GM18951 (cell line): ENCODE measurements at regions not wholly inside any gene's neighbourhood (a gene's known extent, or its start where the extent isn't known, plus 50 kb on each side); places are given as distances from the start of the nearest gene placed in this dataset.

Source experiments
- POLR2A ChIP-seq: IDR thresholded peaks from 4 replicates; pipeline ENCODE4 v1.6.1; 2011; ENCODE audit warnings: mild to moderate bottlenecking; ENCODE audit not compliant: insufficient read length, insufficient read depth; ENCODE audit errors: extremely low read depth
- in situ Hi-C: fragments of 300-500 bp; cut with MboI; formaldehyde crosslinking; loops from one replicate; pipeline ENCODE4 v1.12.0; 2022; ENCODE audit warnings: low sequenced_read_pairs, mixed read lengths, inconsistent platforms; ENCODE audit not compliant: unreplicated experiment

DNA sequence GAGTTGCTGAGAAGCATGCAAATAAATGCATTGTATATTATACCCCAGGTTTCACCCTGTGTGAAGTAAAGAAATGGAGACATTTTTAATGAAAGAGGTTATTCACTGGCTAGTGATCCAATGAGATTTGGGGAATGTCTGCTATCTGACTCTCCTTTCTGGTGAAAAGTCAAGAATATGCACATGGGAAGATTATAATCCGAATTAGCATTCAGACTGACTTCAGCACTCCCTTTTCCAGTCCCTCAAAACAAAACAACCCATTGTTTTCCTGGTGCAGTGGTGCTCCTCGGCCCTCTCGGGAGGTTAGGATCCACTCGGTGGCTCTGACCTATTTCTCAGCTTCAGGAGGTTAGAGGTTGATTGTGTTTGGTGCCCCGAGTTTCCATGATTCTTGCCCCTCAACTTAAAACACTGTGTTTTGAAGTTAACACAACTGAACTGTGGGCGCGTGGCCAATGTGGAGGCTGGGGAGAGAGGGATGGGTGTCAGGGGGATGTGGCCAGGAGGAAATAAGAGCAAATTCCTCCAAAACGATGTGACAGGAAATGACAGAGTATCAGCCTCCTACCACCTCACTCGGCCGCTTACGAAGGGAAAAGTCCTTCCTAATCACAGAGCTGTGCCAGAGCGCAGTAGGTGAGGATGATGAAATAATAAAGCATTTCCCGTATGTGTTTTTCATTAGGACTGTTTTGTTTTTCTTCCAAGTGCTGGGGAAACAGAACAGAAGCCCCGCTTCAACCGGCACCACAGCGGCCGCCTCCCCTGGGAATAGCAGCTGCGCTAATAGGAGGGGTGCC, 440.1 kb downstream of the MTX2 start:
- TF ChIP-seq POLR2A = no peak

DNA sequence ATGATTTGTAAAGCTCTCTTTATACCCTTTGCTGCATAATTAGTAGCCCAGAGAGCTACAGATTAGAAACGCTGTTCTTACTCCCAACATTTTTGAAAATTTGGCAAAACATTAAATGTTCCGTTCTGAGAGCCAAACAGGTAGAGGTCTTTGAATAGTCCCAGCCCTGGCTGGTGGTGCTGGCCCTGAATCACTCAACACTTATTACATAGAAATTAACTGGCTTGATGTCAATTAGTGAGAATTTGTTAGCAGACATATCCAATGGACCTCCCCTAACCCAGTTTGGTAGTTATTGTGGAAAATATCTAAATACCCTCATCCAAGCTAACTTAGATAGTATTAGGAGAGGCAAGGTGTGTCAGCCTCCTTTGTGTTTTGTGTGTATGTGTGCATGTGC, 440.7 kb downstream of the MTX2 start:
- in situ Hi-C loops = no loop called here
- no peak for TF ChIP-seq POLR2A

More for the DNA sequence above, 440.1 kb downstream of the MTX2 start:
- in situ Hi-C loops = no loop called here

DNA sequence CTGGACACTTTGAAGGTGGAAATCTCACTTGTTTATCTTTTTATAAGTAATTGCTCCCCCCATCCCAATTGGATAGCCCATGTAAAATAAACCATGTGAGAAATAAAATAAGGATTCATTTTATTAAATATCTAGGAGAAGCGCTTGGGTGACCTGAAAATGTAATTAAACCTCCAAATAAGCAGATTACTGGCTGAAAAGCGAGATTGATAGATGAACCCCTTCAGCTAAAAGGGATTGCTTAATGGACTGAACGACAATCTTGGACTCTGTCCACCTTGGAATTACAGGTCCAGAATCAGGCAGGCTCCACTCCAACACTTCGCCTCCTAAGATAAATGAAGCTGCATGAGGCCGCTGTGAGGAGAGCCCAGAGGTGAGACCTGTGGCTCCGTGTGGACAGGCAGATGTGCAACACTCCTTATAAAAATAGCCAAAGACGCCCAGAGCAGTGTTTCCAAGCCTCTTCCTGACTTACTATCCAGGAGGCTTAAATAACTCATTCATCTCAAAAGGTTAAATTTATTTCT, 441.5 kb downstream of the MTX2 start:
- in situ Hi-C loops = no loop called here
- TF ChIP-seq POLR2A = no peak

DNA sequence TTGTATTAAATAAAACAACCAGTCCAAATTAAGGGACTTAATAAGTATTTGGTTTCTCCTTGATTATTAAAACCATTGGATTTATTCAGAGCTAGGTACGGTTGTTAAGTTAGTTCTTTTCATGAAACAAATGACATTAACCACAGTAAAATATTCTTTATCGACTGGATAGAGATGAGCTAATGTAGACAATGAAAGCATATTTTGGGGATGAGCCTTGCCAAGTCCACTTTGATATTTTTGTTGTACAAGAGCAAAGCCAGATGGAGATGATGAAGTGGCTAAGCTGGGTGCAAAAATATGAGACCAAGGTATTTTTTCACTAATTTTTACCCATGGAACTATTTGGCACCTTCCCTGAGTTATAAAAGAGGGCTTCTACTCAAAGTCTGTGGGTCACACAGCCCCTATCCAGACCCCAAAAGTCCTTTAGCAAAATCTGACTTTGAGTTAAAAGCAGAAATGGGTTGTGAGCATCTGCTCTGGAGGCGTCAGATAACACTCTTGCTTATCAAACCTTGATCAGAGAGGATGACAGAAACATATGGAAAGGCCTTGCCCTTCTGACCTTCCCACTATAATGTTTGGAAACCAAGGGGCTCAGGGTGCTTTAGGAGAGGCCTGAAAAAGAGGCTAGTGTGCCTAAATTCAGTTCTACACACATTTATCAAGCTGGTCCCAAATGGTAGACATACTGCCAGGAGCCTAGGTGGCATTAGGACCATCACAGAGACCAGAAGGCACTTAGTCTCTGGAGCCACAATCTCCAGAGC, 456.8 kb downstream of the MTX2 start:
- TF ChIP-seq POLR2A = no peak
- in situ Hi-C loops = no loop called here

DNA sequence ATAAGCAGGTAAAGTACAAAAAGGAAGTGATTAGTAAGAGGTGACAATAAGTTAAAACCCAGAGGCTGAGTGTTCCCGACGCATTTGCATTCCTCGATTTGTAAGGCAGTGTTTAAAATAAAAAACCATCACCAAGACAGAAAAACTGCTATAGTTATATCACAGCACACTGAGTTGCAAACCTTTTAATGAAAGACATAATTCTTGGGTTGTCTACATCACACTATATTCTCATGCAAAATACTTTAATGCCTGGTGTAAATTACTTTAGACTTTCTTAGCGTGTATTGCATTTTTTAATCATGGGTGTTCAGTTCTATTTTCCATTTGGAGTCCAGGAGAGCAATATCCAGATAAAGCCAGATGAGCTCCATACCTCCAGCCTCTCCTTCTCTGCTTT, 458.5 kb downstream of the MTX2 start:
- TF ChIP-seq POLR2A = no peak
- in situ Hi-C loops = no loop called here

DNA sequence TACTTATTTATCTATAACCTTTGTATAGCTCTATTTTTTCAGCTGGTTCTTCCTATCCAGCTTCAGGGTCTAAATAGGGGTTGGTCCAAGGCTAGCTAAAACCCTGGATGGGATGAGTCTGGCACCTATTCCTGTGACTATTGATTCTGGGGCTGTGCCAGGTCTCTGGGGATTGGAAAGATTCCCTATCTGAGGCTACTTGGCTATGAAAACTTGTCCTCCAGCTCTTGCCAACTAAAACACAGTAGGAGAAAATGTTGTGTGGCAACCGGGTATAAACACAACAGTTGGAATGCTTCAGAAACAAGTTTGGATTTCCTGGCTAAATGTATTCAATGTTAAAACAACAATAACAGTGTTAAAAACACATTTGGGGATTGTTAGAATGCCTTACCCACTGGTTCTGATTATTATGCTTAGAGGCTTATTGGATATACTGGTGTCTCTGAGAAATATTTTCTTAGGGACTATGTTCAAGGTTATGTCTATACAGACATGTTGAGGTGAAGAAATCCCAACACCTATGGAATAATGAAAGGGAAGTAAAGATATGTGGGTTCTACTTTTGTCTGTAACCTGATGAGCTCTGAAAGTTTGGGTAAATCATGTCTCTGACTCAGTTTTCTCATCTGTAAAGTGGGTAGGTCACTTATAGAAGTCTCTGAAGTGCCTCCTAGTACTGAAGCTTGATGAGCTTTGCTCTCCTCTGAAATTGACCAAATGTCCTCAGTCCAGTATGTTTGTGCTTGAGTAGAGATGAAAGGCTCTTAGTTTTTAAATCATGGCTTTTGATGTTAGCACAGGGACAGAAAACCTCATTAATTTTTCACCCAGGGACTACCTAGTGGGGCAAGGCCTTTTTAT, 460.7 kb downstream of the MTX2 start:
- in situ Hi-C loops = no loop called here
- no peak for TF ChIP-seq POLR2A

DNA sequence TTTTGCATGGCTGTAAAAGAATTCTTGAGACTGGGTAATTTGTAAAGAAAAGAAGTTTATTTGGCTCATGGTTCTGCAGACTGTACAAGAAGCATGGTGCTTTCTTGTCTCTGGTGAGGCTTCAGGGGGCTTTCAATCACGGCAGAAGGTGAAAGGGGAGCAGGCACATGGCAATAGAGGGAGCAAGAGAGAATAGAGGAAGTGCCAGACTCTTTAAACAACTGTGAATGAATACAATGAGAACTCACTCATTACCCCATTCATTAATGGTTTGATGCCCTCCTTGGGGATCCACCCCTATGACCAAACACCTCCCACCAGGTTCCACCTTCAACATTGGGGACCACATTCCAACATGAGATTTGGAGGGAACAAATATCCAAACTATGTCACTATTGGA, 463.5 kb downstream of the MTX2 start:
- no peak for TF ChIP-seq POLR2A
- in situ Hi-C loops = no loop called here

DNA sequence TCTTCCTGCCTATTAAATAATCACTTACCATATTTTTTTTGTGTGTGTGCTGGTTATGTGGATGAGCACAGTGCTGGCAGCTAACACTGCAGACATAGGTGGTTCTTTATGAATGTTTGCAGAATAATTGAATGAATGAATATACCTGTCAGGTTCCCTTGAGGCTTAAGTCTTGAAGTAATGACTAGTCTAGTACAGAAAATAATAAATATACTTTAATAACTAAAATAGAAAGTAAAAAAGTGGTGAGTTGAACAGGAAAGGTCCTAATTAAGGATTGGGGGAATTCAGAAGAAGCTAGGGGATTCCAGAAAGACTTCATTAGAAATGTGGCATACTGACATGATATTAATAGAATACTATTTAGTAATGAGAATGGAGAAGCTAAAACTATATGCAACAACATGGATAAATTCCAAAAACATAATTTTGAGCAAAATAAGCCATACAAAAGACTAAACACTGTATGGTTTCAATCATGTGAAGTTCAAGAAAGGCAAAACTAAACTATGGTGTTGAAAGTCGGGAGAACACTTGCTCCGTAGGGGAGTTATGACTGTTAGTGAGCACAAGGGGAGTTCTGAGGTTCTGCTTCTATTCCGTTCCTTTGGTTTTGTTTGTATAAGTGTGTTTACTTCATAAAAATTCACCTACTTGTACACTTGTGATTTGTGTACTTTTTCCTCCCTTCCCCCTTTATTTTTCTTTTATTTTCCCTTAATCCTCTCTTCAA, 464.6 kb downstream of the MTX2 start:
- in situ Hi-C loops = no loop called here
- TF ChIP-seq POLR2A = no peak

DNA sequence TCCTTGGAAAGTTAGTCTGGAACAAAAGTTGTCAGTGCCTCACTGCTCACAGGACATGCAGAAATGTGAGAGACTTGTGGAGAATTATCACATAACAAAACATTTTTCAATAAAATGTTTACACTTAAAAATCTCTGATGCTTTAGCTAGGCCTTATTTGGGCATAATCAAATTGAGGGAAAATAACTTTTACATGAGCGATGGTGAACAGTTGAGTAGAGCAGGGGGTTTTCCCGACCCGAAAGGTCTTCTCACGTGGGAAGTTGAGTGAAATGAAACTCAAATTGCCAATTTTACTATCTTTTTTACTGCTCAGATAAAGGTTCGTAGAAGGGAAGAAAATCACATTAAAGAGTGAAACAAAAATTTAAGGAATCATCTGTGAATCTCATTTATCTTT, 465.6 kb downstream of the MTX2 start:
- in situ Hi-C loops = no loop called here
- no peak for TF ChIP-seq POLR2A

DNA sequence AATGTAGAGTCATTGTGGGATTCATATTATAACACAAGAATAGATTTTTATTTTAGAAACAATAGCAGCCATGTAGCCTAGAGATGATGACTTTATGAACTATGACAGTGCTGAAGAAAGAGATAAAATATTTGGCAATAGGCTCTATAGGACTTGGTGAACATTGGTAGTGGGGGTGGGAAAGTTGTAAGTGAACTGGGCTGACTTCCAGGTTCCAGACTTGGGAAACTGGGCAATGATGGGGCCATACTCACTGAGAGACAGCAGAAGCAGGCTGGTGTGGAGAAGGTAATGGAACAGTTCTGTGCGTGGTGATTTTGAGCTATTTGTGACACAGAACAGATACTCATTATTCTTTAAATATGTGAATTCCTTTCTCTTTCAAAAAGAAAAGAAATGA, 470.3 kb upstream of the HNRNPA3 start:
- no peak for TF ChIP-seq POLR2A
- in situ Hi-C loops = no loop called here

DNA sequence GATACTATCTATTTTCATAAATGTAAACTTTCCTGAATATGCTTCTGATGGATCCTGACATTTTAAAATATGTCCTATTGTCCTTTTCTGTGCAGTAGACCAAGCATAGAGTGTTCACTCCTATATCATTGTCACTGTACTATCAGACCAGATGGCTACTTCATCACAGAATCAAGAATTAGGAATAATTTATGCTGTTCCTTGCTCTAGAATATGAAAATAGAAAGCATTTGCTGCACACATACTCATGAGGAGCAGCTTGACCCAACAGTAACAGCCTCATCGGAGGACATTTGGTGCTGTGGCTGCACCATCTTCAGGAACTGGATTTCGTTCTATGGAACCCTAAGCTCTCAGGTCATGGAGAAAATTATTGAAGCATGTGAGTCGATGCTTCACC, 468.9 kb upstream of the HNRNPA3 start:
- in situ Hi-C loops = no loop called here
- no peak for TF ChIP-seq POLR2A

DNA sequence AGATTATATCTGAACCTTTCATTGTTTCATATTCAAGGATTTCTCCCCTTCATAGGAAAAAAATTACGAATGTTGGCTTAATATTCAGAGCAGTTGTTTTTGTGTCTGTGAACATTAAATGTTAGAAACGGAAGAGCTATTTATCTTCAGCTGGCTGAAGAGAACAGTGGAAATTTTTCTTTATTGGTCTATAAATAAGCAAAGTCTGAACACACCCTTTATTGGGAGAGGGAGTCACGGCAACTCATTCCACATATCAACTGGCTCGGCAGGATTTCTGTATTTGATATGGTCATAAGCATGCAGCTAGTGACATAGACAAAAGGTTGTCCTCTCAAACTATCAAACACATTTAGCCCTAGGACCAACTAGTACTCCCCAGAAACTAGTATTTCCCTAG, 468.4 kb upstream of the HNRNPA3 start:
- in situ Hi-C loops = no loop called here
- no peak for TF ChIP-seq POLR2A
